GM13977 (cell line): ENCODE measurements at regions not wholly inside any gene's neighbourhood (a gene's known extent, or its start where the extent isn't known, plus 50 kb on each side); places are given as distances from the start of the nearest gene placed in this dataset.

Experiments
- DNase-seq: peaks from one replicate; pipeline ENCODE4 v3.0.0; 2012; ENCODE audit warnings: low spot score
- CTCF ChIP-seq: IDR thresholded peaks from 2 replicates; pipeline ENCODE4 v1.5.1; 2012; ENCODE audit warnings: mild to moderate bottlenecking, control low read depth; ENCODE audit not compliant: insufficient read depth; ENCODE audit errors: extremely low read depth, missing control alignments
- in situ Hi-C: fragments of 300-500 bp; cut with MboI; formaldehyde crosslinking; loops from one replicate; pipeline ENCODE4 v1.12.0; 2022; ENCODE audit warnings: low sequenced_read_pairs, low pct_unique_long_range_greater_than_20kb, mixed read lengths, inconsistent platforms; ENCODE audit not compliant: unreplicated experiment

DNA sequence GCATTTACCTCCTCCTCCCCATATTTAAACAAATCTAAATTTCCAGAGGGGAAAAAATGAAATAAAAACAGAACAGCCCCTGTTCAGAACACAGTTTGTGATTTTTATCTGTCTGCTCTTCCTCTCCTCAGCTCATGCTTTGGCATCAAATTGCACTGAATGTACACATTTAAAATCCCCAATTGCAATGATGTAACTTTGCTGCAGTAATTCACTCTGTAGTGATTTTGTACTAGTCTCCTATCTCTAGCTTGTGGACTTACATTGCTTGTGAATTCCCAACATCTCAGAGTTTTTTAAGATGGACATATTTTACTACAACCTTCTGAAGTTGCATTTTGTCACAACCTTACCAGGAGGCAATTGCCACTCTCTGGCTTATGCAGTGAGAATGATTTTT lies 81.6 kb upstream of the ROBO2 start:
- in situ Hi-C loops, result no loop called here
- no peak for TF ChIP-seq CTCF
- no peak for DNase-seq

- TF ChIP-seq CTCF, result no peak
- in situ Hi-C loops, result no loop called here
- no peak for DNase-seq
Measured at GRCh38 chr3:76958861-76959260, 81.0 kb upstream of the ROBO2 start.

DNA sequence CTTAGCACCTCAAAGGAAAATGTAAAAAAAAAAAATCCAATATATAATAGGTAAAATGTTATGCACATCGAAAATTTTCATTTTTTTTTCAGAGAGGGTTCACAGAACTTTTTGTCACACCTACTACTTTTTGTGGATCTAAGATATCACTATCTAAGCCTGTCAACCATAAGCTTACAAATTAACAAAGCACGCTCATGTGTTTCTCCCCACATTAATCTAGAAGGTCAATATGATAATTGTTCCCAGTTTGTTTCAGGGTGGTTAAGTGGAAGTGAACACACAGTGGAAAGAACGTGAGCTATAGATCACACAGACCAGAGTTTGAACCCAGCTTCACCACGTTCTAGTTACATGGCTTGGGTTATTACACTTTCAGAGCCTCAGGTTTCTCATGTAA lies 78.6 kb upstream of the ROBO2 start:
- in situ Hi-C loops, result no loop called here
- no peak for TF ChIP-seq CTCF
- DNase-seq, result no peak

GRCh38 chr3:76965122-76965725 lies 74.7 kb upstream of the ROBO2 start:
- no peak for TF ChIP-seq CTCF
- DNase-seq, result no peak
- in situ Hi-C loops, result no loop called here

GRCh38 chr3:76969471-76969870 lies 70.4 kb upstream of the ROBO2 start:
- in situ Hi-C loops, result no loop called here
- no peak for TF ChIP-seq CTCF
- DNase-seq, result no peak

GRCh38 chr3:76969996-76970615 lies 69.8 kb upstream of the ROBO2 start:
- no peak for DNase-seq
- in situ Hi-C loops, result no loop called here
- no peak for TF ChIP-seq CTCF
